RWPE1 (cell line): ENCODE measurements at regions not wholly inside any gene's neighbourhood (a gene's known extent, or its start where the extent isn't known, plus 50 kb on each side); places are given as distances from the start of the nearest gene placed in this dataset.
"Not testable (repeated sequence)": the region's sequence is repeated elsewhere in the genome, so short reads cannot be mapped to it uniquely, and the experiment has no call there.

Experiments used
- CTCF ChIA-PET: fragments of 350-600 bp; sonication (Branson Sonifier 250); formaldehyde crosslinking; extraction: SDS; loops from one replicate; lab custom pipeline; 2021; lab: Yijun Ruan, JAX
- POLR2A ChIA-PET: fragments of 400-600 bp; formaldehyde crosslinking; extraction: SDS; loops from one replicate; lab custom pipeline; 2020; ENCODE audit warnings: antibody characterized with exemption; ENCODE audit not compliant: low non-redundant PET; lab: Yijun Ruan, JAX
- DNase-seq: peaks from one replicate; pipeline ENCODE4 v3.0.0; 2012; ENCODE audit warnings: low spot score
- H3K27ac ChIP-seq: fragments of 450-650 bp; 2 replicates; pipeline ENCODE4 v1.5.1; 2017
- CTCF ChIP-seq: fragments of 450-650 bp; conservative IDR thresholded peaks from 2 replicates; pipeline ENCODE4 v1.5.1; 2017; ENCODE audit warnings: low read depth, mild to moderate bottlenecking

GRCh38 chr9:2267181-2267745 lies 252.1 kb downstream of the SMARCA2 start:
- H3K27ac ChIP-seq: no peak overlapping the region
- DNase-seq: no peak
- ChIA-PET POLR2A (no interaction called here), CTCF (interaction anchor here (0.5 kb wide), 1 partner anchor 136 kb away, joined by 3 read pairs; no protein-coding TSS in a partner anchor)
- TF ChIP-seq CTCF: no peak

- no peak overlapping the region for H3K27ac ChIP-seq
- DNase-seq: no peak
- ChIA-PET POLR2A (no interaction called here), CTCF (no interaction called here)
- TF ChIP-seq CTCF: no peak
Measured at GRCh38 chr9:2269778-2270177, 254.6 kb downstream of the SMARCA2 start.

GRCh38 chr9:2270565-2270964 lies 255.4 kb downstream of the SMARCA2 start:
- no peak overlapping the region for H3K27ac ChIP-seq
- ChIA-PET POLR2A (no interaction called here), CTCF (no interaction called here)
- no peak for DNase-seq
- no peak for TF ChIP-seq CTCF

GRCh38 chr9:2271426-2271825 lies 256.3 kb downstream of the SMARCA2 start:
- no peak for TF ChIP-seq CTCF
- no peak overlapping the region for H3K27ac ChIP-seq
- peak; percentile 2 for DNase-seq
- CTCF ChIA-PET: no interaction called here
- POLR2A ChIA-PET: no interaction called here

- CTCF ChIA-PET: interaction anchor here (0.7 kb wide), 1 partner anchor 1304 kb away, joined by 3 read pairs; no protein-coding TSS in a partner anchor
- TF ChIP-seq CTCF: no peak
- POLR2A ChIA-PET: no interaction called here
Measured at GRCh38 chr9:2274762-2275161, 259.6 kb downstream of the SMARCA2 start.

GRCh38 chr9:2276296-2276695 lies 261.1 kb downstream of the SMARCA2 start:
- ChIA-PET CTCF (no interaction called here), POLR2A (no interaction called here)
- H3K27ac ChIP-seq: no peak overlapping the region
- no peak for DNase-seq
- no peak for TF ChIP-seq CTCF

More at GRCh38 chr9:2274762-2275161, 259.6 kb downstream of the SMARCA2 start:
- no peak for DNase-seq
- H3K27ac ChIP-seq: no peak overlapping the region

- POLR2A ChIA-PET, CTCF ChIA-PET, DNase-seq: not testable (repeated sequence)
Measured at GRCh38 chr9:2277133-2277532, 262.0 kb downstream of the SMARCA2 start.

GRCh38 chr9:2277644-2278043 lies 262.5 kb downstream of the SMARCA2 start:
- H3K27ac ChIP-seq, DNase-seq, POLR2A ChIA-PET, CTCF ChIA-PET: not testable (repeated sequence)

More at GRCh38 chr9:2277133-2277532, 262.0 kb downstream of the SMARCA2 start:
- H3K27ac ChIP-seq: not testable (repeated sequence)

- CTCF ChIA-PET, DNase-seq, H3K27ac ChIP-seq, POLR2A ChIA-PET: not testable (repeated sequence)
Measured at GRCh38 chr9:2279138-2279537, 264.0 kb downstream of the SMARCA2 start.
